ENCODE measurements at regions not wholly inside any gene's neighbourhood (a gene's known extent, or its start where the extent isn't known, plus 50 kb on each side); places are given as distances from the start of the nearest gene placed in this dataset.

- DNase-seq (ENCODE audit: low spot score): no peak
- TF ChIP-seq, protein P1, sequence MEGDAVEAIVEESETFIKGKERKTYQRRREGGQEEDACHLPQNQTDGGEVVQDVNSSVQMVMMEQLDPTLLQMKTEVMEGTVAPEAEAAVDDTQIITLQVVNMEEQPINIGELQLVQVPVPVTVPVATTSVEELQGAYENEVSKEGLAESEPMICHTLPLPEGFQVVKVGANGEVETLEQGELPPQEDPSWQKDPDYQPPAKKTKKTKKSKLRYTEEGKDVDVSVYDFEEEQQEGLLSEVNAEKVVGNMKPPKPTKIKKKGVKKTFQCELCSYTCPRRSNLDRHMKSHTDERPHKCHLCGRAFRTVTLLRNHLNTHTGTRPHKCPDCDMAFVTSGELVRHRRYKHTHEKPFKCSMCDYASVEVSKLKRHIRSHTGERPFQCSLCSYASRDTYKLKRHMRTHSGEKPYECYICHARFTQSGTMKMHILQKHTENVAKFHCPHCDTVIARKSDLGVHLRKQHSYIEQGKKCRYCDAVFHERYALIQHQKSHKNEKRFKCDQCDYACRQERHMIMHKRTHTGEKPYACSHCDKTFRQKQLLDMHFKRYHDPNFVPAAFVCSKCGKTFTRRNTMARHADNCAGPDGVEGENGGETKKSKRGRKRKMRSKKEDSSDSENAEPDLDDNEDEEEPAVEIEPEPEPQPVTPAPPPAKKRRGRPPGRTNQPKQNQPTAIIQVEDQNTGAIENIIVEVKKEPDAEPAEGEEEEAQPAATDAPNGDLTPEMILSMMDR (IDR thresholded peaks at IDR 0.05; ENCODE audit: extremely low read depth, missing control alignments): no peak
These were observed 137.4 kb upstream of the GRIK3 start for GRCh38 chr1:37171691-37172090.

DNA sequence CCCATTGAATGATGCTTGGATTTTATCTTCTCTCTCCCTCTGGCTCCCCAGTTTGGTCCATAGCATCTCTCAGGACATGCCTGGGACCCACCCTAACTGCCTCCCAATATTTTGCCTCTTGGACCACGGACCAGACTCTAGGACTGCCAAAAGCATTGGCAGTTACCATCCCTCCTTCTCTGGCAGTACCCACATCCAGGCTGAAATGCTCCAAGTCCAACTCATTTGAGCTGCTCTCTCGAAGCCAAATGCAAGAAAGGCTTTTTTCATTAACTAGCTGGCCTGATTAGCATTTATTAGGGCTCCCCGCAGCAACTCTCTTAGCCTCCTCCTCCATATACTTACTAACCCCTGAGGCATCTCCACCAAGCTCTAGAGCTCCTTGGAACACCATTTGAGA is 140.0 kb upstream of the GRIK3 start:
- TF ChIP-seq, protein P1 (IDR thresholded peaks at IDR 0.05; ENCODE audit: extremely low read depth, missing control alignments): no peak
- no peak for DNase-seq (ENCODE audit: low spot score)

DNA sequence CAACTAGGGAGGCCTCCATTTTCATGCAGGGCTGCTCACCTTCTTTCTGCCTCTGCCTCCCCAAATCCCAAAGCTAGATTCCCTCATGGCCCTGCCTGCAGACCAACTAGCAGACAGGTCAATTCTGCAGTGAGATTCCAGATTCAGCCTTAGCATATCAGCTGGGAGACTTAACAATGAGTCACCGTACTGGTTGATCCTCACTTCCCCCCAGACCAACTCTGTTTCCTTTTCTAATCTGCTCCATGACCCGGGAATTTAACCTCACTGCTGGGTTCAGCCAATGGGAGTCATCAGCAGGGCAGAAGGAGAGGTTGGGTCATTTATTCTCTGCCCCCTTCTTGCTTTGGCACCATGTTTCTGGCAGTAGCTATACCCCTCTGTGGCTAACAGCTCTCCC is 140.6 kb upstream of the GRIK3 start:
- TF ChIP-seq, protein P1 (IDR thresholded peaks at IDR 0.05; ENCODE audit: extremely low read depth, missing control alignments): no peak
- DNase-seq (ENCODE audit: low spot score): no peak

GRCh38 chr1:37175666-37176215 is 141.4 kb upstream of the GRIK3 start:
- no peak for DNase-seq (ENCODE audit: low spot score)
- TF ChIP-seq, protein P1 (IDR thresholded peaks at IDR 0.05; ENCODE audit: extremely low read depth, missing control alignments): no peak

DNA sequence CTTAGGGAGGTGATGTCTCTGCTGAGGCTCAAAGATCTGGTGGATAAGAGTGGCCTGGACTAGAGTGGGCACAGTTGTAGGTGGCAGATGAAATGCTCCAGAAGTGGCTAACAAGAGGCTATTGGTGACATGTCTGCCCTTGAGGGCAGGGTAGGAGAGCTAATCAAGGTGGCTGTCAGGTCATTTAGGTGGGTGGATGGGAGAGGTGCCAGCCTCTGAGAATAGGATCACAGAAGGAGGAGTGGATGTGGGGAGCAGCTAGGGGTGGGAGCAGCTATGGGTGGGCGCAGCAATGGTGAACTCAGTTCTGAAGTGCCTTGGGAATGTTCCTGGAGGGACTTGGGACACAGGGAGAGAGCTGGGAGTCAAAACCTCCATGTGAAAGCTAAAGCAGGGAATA is 142.0 kb upstream of the GRIK3 start:
- TF ChIP-seq, protein P1 (IDR thresholded peaks at IDR 0.05; ENCODE audit: extremely low read depth, missing control alignments): no peak
- DNase-seq (ENCODE audit: low spot score): no peak

- TF ChIP-seq, protein P1 (IDR thresholded peaks at IDR 0.05; ENCODE audit: extremely low read depth, missing control alignments): peak; percentile 39
- peak; percentile 18 for DNase-seq (ENCODE audit: low spot score)
These were observed 143.0 kb upstream of the GRIK3 start for GRCh38 chr1:37177230-37177864.

- DNase-seq (ENCODE audit: low spot score): no peak
- TF ChIP-seq, protein P1 (IDR thresholded peaks at IDR 0.05; ENCODE audit: extremely low read depth, missing control alignments): no peak
These were observed 147.1 kb upstream of the GRIK3 start for GRCh38 chr1:37181425-37181824.
